Stimulated activated naive B cell treated with anti-CD40 and anti-IgM and Interleukin-4, amounts not matched to agents 10 μg/mL and 1 μg/mL and 100 μg/mL, for 72 hours (primary cell): ENCODE measurements at regions not wholly inside any gene's neighbourhood (a gene's known extent, or its start where the extent isn't known, plus 50 kb on each side); places are given as distances from the start of the nearest gene placed in this dataset.
A peak's percentile ranks its signal among the peaks of the same experiment; 100 is the strongest.
"Not testable (repeated sequence)": the region's sequence is repeated elsewhere in the genome, so short reads cannot be mapped to it uniquely, and the experiment has no call there.

Experiments
- ATAC-seq, 2 donors: fragments of 150-1000 bp; cut with Tn5 transposase; replicated peaks; 2 replicates each; pipeline ENCODE4 v1.10.0; 2021; ENCODE audit warnings: moderate library complexity in 1 of 2
- DNase-seq: peaks from one replicate; pipeline ENCODE4 v3.0.0; 2021
- H3K27ac Mint-ChIP-seq: one replicate; pipeline ENCODE4 v1.8.0; 2022; ENCODE audit warnings: mild to moderate bottlenecking, mixed read lengths
- H3K27me3 Mint-ChIP-seq, 2 donors: one replicate each; pipeline ENCODE4 v1.8.0; 2022; ENCODE audit warnings: mixed read lengths in 2 of 2
- H3K36me3 Mint-ChIP-seq, 2 donors: one replicate each; pipeline ENCODE4 v1.8.0; 2022; ENCODE audit warnings: mixed read lengths in 2 of 2, mild to moderate bottlenecking in 1 of 2
- H3K4me1 Mint-ChIP-seq, 2 donors: one replicate each; pipeline ENCODE4 v1.8.0; 2022; ENCODE audit warnings: mixed read lengths in 2 of 2, mild to moderate bottlenecking in 1 of 2
- H3K4me3 Mint-ChIP-seq, 2 donors: one replicate each; pipeline ENCODE4 v1.8.0; 2022; ENCODE audit warnings: mild to moderate bottlenecking in 2 of 2, mixed read lengths in 2 of 2, moderate library complexity in 1 of 2
- H3K9me3 Mint-ChIP-seq, 2 donors: one replicate each; pipeline ENCODE4 v1.8.0; 2022; ENCODE audit warnings: mixed read lengths in 2 of 2, mild to moderate bottlenecking in 1 of 2

DNA sequence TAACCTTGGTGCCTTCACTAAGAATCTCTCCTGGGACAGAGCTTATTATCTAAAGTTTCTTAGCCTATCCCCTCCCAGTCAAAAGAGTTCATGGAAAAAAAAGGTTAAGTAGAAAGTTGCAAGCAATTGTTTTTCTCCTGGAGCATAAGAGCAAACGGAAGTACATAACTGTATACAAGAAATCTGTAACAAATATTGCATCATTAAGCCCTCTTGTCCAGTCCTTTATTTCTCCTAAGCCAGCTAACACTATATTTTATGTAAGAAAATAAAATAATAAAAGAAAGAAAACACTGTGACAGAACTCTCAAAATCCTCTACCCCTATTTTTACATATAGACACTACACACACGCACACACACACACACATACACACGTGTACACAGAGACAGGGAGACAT, 255.3 kb downstream of the NAF1 start:
- Mint-ChIP-seq H3K4me1 (no peaks in the 10 kb centered on the region), H3K4me3 (no peak overlapping the region), H3K36me3 (no peaks in the 10 kb centered on the region), H3K27me3 (peaks cover 0 to 3% of the 10 kb centered on the region in 2 donors), H3K9me3 (peaks cover 5 to 10% of the 10 kb centered on the region in 2 donors), H3K27ac (no peak overlapping the region)
- ATAC-seq (no peak), DNase-seq (no peak)

DNA sequence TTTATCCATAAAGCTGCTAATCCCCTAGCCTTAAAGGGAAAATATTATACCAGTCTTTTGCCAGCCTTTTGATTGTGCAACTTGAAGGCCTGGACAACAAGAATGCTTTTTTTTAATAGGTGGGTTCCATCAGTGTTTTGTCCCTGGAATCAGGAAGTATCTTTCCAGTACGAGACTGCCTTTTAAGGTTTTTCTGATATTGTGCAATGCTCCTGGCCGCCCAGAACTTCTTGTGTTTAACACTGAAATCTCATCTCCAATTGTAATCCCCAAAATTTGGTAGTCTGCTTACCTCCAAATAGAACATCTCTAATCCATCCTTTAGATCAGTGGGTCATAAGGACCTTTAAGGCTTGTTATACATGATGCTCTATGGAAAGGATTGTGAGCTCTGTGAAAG, 256.7 kb downstream of the NAF1 start:
- DNase-seq (no peak), ATAC-seq (no peak)
- Mint-ChIP-seq H3K4me3 (no peak overlapping the region), H3K4me1 (no peaks in the 10 kb centered on the region), H3K9me3 (peaks cover 5% of the 10 kb centered on the region in 2 donors), H3K27me3 (peaks cover 0 to 3% of the 10 kb centered on the region in 2 donors), H3K27ac (no peak overlapping the region), H3K36me3 (no peaks in the 10 kb centered on the region)

DNA sequence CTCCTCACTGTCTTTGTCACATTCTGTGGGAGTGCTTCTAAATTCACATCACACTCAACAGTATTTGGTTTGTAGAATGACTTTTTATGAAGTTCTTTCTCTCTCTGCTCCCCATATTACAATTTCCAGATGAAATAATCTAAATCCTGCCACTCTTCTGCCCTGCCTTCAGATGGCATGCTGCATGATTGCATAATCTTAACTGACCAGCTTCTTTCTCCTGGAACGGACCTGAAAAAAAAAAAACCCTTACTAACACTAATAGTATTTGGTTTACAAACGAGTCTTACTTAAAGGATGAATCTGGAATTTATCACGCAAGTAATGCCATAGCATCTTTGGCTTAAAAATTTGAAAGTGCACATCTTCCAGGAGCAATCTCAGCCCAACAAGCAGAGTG, 272.3 kb downstream of the NAF1 start:
- peaks cover 5 to 9% of the 10 kb centered on the region in 2 donors for H3K4me1 Mint-ChIP-seq
- H3K36me3 Mint-ChIP-seq = no peaks in the 10 kb centered on the region
- H3K9me3 Mint-ChIP-seq = peaks cover 0 to 2% of the 10 kb centered on the region in 2 donors
- H3K4me3 Mint-ChIP-seq = no peak overlapping the region
- peaks cover 10 to 15% of the 10 kb centered on the region in 2 donors for H3K27me3 Mint-ChIP-seq
- ATAC-seq (no peak), DNase-seq (no peak)
- no peak overlapping the region for H3K27ac Mint-ChIP-seq

DNA sequence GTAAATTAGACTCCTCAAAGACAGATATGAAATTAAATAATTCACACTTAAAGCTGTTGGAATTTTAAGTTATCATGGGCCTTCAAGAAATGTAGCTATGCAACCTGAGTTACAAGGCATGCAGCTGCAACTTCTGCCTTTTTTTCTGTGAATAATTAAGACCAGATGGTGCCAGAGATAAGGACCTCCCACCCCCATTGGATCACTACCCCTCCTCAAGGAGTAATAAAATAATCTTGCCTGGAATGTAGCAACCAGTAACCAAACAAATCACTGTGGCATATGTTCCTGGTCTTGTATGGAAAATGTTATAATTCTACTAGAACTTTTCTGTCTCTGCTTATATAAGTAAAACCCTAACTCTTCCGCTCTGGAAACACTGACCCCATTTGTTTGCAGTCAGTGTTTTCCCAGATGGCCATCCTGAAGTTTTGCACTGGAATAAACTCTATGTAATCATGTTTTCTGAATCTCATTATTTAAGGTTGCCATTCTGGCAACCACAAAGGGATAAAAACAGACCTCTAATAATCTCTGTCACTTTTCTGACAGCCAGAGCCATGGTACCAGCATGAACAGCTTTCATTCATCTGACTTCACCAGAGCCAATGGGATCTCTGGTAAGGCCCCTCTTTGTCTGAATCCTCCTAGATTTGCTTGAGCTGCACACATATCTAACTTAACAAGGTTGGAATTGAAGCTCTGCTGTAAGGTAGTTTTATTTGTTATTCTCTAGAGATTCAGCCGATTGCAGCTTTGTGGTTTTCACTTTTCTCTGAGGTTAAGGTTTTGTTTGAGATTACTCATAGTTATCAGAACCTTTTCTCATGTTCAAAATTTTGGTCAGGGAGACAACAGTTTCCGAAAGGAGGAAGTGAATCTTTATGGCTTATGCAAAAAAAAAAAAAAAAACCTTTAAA, 274.6 kb downstream of the NAF1 start:
- Mint-ChIP-seq H3K36me3 (no peaks in the 10 kb centered on the region), H3K27me3 (peaks cover 10 to 22% of the 10 kb centered on the region in 2 donors), H3K9me3 (peaks cover 0 to 4% of the 10 kb centered on the region in 2 donors), H3K27ac (peak overlapping the region; percentile 56), H3K4me1 (peaks cover 5 to 9% of the 10 kb centered on the region in 2 donors), H3K4me3 (no peak overlapping the region)
- DNase-seq (peak; percentile 8), ATAC-seq (peak; percentile 97 to 98)

DNA sequence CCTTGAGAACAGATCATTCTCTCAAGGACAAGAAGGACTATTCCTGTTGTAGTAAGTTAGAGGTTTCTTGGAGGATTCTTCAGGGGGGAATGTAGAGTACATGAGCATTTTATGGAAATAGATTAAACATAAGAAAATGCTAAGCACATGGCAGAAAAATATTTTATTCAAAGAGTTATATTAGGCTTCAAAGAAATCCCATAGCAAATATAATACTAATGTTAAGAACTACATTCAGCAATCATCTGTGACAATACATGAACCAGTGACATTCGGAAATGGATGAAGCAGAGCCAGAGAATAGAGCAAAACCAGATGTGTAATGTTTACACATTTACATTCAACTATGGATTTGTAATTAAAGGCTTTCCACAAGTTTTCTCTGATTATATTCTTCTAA, 288.6 kb downstream of the NAF1 start:
- Mint-ChIP-seq H3K4me3 (no peak overlapping the region), H3K4me1 (no peaks in the 10 kb centered on the region), H3K36me3 (no peaks in the 10 kb centered on the region), H3K27me3 (peaks cover 2 to 3% of the 10 kb centered on the region in 2 donors), H3K9me3 (peaks cover 0 to 4% of the 10 kb centered on the region in 2 donors), H3K27ac (no peak overlapping the region)
- DNase-seq (no peak), ATAC-seq (no peak)

DNA sequence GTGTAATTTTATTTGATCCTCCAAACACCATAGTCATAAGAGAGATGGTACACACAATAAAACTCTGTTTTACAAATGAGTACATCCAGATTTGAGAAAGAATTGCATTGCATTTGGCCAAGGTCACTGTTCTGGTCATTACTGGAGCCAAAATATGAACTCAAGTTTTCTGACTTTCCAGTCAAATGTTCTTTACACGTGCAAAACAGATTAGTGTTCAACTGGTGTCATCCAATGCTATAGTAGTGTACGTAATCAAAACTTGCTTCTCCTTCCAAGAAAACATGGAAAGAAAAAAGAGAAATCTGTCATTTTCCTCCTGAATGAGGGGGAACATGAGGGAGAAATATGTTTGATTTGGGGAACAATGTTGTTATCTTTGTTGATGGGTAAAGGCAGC, 291.9 kb downstream of the NAF1 start:
- ATAC-seq = no peak
- Mint-ChIP-seq H3K36me3 (no peaks in the 10 kb centered on the region), H3K4me1 (no peaks in the 10 kb centered on the region)

DNA sequence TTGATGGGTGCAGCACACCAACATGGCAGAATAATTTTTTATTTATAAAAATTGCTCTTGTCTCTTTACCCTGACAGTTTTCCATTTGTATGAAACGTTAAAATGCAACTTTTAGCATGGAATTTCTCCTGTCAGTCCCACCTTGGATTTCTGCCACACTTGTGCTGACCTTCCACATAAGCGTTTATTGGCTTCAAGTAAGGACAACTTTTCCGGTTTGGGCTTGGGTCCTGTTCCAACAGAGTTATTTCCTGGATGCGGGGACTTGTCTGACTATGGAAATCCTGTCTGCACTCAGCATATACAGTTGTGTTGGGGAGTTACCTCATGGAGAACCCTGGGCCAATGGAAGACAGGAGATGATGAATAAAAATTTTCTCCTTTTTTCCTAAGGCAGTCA, 294.7 kb downstream of the NAF1 start:
- DNase-seq (no peak), ATAC-seq (no peak)
- Mint-ChIP-seq H3K4me1 (no peaks in the 10 kb centered on the region), H3K36me3 (no peaks in the 10 kb centered on the region), H3K4me3 (no peak overlapping the region), H3K27me3 (no peaks in the 10 kb centered on the region), H3K9me3 (peaks cover 4 to 6% of the 10 kb centered on the region in 2 donors), H3K27ac (no peak overlapping the region)

More for the DNA sequence above, 291.9 kb downstream of the NAF1 start:
- Mint-ChIP-seq H3K27ac (no peak overlapping the region), H3K27me3 (no peaks in the 10 kb centered on the region), H3K4me3 (no peak overlapping the region), H3K9me3 (peaks cover 2 to 4% of the 10 kb centered on the region in 2 donors)
- DNase-seq = no peak

DNA sequence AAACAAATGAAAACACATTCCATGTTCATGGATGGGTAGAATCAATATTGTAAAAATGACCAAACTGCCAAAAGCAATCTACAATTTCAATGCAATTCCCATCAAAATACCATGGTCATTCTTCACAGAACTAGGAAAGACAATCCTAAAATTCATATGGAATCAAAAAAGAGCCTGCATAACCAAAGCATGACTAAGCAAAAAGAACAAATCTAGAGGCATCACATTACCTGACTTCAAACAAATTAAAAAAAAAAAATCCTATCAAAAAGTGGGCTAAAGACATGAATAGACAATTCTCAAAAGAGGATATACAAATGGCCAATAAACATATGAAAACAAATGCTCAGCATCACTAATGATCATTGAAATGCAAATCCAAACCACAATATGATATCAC, 297.5 kb downstream of the NAF1 start:
- Mint-ChIP-seq H3K27me3 (no peaks in the 10 kb centered on the region), H3K36me3 (no peaks in the 10 kb centered on the region), H3K4me3 (no peak overlapping the region), H3K4me1 (no peaks in the 10 kb centered on the region), H3K9me3 (peaks cover 2 to 9% of the 10 kb centered on the region in 2 donors), H3K27ac (no peak overlapping the region)
- ATAC-seq (no peak), DNase-seq (no peak)

DNA sequence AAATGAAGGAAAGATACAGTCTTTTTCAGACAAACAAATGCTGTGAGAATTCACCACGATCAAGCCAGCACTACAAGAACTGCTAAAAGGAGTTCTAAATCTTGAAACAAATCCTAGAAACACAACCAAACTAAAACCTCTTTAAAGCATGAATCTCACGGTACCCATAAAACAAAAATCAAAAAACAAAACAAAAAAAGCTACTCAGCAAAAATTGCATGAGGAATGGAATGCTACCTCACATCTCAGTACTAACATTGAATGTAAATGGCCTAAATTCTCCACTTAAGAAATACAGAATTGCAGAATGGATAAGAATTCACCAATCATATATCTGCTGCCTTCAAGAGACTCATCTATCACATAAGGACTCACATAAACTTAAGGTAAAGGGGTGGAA, 300.1 kb downstream of the NAF1 start:
- no peaks in the 10 kb centered on the region for H3K27me3 Mint-ChIP-seq
- H3K4me3 Mint-ChIP-seq = no peak overlapping the region
- H3K36me3 Mint-ChIP-seq = no peaks in the 10 kb centered on the region
- no peak for DNase-seq
- no peak overlapping the region for H3K27ac Mint-ChIP-seq
- ATAC-seq = no peak
- no peaks in the 10 kb centered on the region for H3K4me1 Mint-ChIP-seq
- peaks cover 0 to 9% of the 10 kb centered on the region in 2 donors for H3K9me3 Mint-ChIP-seq

DNA sequence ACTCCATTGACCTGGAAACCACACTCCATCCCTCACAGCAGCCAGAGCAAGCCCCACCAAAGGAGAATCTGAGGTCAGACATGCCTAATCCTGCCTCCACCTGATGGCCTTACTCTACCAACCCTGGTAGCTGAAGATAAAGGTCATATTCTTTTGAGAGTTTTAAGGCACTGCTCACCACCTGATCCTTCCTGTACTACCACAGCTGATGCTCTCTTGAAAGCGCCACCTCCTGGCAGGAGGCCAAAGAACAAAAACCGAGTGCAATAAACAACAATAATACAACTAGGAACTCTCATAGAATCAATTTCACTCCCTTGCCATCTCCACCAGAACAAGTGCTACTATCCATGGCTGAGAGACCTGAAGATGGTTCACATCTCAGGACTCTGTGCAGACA, 301.6 kb downstream of the NAF1 start:
- Mint-ChIP-seq H3K27me3 (no peaks in the 10 kb centered on the region), H3K9me3 (peaks cover 0 to 7% of the 10 kb centered on the region in 2 donors), H3K4me1 (no peaks in the 10 kb centered on the region), H3K27ac (no peak overlapping the region), H3K36me3 (no peaks in the 10 kb centered on the region), H3K4me3 (no peak overlapping the region)
- no peak for DNase-seq
- peak in 1 of 2 donors; percentile 25 for ATAC-seq

DNA sequence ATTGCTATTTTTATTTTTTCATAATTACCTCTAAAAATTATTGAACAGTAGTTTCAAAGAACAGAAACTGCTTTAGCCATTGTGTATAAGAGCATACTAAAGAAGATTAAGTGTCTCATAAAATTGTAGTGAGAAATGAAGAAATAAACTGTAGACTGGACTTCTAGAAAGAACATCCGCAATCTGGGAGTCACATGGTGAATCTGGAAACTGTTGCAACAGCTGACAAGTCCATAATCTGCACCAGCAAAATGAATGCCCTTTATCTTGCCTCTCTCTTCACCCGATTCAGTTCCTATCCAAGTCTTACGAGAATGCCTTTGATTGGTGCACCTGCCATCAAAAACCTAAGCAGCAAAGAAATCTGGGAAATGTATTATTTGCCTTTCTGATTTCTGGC, 312.9 kb downstream of the NAF1 start:
- Mint-ChIP-seq H3K9me3 (no peaks in the 10 kb centered on the region), H3K27me3 (no peaks in the 10 kb centered on the region), H3K36me3 (no peaks in the 10 kb centered on the region), H3K4me3 (no peak overlapping the region), H3K27ac (no peak overlapping the region), H3K4me1 (peaks cover 0 to 3% of the 10 kb centered on the region in 2 donors)
- ATAC-seq (no peak), DNase-seq (no peak)

DNA sequence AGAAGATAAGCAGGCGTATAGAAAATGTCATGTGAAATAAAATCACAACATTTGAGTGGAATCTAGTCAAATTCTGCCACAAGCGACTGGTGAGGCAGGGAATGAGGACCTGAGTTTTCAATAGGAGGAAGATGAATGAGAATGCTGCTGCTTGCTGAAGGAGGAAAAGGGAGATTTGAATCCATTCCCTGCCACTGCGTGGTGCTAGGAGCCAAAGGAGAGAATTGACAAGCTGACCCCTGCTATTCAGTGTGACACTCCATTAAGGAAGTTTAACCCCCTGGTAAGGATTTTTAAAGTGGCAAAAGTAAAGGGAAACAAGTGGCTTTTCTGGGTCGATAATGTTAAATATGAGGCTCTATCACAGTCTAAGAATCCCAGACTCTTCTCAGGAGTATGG, 314.0 kb downstream of the NAF1 start:
- Mint-ChIP-seq H3K36me3 (no peaks in the 10 kb centered on the region), H3K27me3 (no peaks in the 10 kb centered on the region), H3K27ac (no peak overlapping the region), H3K4me1 (peaks cover 0 to 3% of the 10 kb centered on the region in 2 donors), H3K9me3 (no peaks in the 10 kb centered on the region), H3K4me3 (no peak overlapping the region)
- DNase-seq (no peak), ATAC-seq (no peak)

DNA sequence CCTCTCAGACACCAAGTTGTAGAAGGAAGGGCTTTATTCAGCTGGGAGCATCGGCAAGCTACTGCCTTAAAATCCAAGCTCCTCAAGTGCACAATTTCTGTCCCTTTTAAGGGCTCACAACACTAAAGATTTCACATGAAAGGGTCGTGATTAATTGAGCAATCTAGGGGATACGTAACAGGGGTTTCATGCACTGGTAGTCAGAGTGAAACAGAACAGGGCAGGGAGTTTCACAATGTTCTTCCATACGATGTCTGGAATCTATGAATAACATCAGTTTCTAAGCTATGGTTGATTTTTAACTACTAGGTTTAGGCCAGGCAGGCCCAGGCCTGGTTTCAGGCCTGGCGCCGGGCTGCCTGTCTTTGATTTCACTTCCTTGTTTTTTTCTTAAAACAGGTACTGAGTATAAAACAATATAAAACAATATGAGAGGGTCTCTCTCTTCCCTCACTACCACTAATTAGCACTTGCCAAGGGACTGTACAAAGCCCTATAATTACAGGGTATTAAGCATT, 315.4 kb downstream of the NAF1 start:
- not testable (repeated sequence) for H3K4me1 Mint-ChIP-seq

DNA sequence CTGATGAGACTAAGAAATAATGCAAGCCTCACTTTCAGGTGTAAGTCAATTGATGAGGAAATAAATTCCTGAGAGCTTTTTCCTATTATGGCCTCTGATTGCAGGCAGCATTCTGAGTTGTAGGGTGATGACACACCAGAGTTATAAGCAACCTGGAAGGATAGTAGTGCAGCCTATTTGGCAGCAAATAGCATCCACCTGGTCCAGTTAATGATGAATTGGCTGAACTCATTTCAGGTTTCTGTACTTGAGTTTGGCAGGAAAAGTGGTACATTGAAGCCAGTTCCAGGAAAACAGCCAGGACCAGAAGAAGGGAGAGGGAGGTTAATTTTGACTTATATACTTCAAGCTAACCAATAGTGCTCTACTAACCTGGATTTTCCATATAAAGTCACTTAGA, 316.8 kb downstream of the NAF1 start:
- Mint-ChIP-seq H3K4me3 (no peak overlapping the region), H3K27me3 (no peaks in the 10 kb centered on the region), H3K4me1 (peaks cover 0 to 3% of the 10 kb centered on the region in 2 donors), H3K9me3 (no peaks in the 10 kb centered on the region), H3K27ac (no peak overlapping the region), H3K36me3 (no peaks in the 10 kb centered on the region)
- ATAC-seq (no peak), DNase-seq (no peak)

More for the DNA sequence above, 315.4 kb downstream of the NAF1 start:
- ATAC-seq, H3K27me3 Mint-ChIP-seq, DNase-seq, H3K9me3 Mint-ChIP-seq, H3K36me3 Mint-ChIP-seq, H3K4me3 Mint-ChIP-seq: not testable (repeated sequence)
- peak overlapping the region; percentile 22 for H3K27ac Mint-ChIP-seq

DNA sequence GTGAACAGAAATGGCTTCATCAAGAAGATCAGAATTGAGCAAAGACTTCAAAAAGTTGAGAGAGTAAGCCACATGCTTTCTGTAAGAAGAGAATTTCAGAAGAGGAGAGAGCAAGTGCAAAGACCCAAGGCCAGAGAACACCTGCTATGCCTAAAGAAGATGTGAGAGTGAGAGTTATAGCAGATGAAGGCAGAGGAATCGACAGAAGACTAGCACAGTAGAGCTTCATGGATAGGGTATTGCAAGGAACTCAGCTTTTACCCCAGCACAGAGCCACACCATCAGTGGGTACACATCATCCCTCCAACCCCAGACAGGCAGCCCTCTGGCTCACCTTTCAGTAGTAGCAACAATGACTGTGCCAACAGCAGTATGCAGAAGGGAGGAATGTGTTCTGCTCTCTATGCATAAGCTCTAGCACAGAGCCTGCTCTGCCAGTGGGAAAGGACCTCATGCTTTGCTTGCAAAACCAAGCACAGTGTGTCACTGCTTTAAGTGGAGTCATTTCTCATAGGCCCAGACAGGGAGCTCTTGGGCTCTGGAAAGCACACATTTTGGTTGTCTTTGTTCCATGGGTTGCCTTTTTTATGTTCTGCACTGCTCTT, 318.6 kb downstream of the NAF1 start:
- Mint-ChIP-seq H3K9me3 (no peaks in the 10 kb centered on the region), H3K4me1 (peaks cover 0 to 3% of the 10 kb centered on the region in 2 donors), H3K27ac (no peak overlapping the region), H3K27me3 (no peaks in the 10 kb centered on the region), H3K36me3 (no peaks in the 10 kb centered on the region), H3K4me3 (no peak overlapping the region)
- DNase-seq (no peak), ATAC-seq (no peak)
